NCI-H2171 treated with DMSO at 0.1 percent for 48 hours (cell line): ENCODE measurements at regions not wholly inside any gene's neighbourhood (a gene's known extent, or its start where the extent isn't known, plus 50 kb on each side); places are given as distances from the start of the nearest gene placed in this dataset.
A peak's percentile ranks its signal among the peaks of the same experiment; 100 is the strongest.

Source experiments
- DNase-seq: peaks from one replicate; lab custom pipeline; 2025; lab: John Stamatoyannopoulos, UW

DNA sequence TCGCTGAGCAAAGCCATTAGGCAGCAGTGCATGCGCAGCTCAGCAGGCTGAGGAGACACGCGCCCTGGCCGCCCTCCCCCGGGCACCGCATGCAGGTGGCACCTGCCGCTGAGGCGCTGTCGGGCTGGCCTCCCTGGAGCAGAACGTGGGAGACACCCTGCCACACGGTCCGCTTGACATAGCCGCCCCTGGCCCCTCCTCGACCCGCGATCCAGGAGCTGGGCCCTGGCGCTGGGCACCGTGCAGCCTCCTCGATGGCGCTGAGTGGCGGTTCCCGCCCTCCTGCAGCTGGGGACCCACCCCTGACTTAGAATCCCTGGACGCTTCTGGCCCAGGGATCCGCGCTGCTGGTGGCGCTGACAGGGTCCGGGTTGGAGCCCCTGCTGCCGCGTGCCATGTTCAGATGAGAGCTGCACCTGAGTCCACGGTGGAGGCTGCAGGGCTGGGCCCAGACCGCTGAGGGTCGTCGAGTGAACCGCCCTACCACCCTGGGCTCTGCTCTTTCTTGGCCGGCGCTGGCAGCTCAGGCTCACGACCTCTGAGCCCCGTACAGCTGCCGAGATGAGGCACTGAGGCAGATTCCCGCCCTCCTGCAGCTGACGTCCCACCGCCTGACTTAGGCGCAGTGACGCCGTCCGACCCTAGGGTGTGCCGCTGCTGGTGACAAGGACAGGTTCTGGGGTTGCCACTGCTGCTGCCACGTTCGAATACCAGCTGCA, 116.8 kb downstream of the OR13A1 start:
- no peak for DNase-seq

DNA sequence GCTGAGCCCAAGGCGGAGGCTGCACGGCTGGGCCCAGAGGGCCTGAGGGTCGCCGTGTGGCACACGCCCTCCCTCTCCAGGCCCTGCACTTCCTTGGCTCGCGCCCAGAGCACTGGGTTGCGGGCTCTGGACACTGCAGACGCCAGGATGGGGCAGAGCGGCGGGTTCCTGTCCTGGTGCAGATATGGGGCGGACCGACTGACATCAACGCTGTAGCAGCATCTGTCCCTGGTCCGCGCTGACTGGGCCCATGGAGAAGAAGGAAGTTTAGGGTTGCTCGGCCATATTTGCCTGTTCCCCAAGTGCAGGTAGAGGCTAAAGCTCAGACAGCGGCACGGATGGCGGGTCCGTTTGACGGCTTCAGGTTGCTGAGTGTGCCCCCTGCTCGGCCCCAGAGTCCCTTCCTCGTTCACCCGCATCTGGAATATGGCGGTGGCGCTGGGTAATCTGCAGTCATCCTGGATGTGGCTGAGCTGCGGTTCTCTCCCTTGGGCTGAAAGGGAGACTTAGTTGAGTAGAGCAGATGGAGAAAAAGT, 116.1 kb downstream of the OR13A1 start:
- no peak for DNase-seq

DNA sequence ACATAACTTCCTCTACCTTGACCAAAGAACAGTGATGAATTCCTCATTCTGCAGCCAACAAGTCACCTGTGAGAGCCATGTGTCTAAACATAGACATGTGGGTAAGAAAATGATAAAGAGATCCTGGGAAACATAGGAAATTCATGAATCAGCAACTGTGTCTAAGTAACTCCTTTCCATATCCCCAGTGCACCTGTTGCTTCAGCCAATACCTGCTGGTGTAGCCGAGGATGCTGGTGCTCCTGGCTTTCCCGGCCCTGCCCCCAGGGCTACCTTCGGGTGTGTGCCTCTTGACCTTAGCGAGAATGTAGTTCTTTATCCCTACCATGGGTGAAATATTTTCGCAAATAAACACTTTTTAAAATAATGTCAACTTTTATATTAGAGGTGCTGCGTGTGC, 114.1 kb downstream of the OR13A1 start:
- DNase-seq: no peak

GRCh38 chr10:45202242-45202641, 113.2 kb downstream of the OR13A1 start:
- DNase-seq: no peak

GRCh38 chr10:45204954-45205775, 110.2 kb downstream of the OR13A1 start:
- no peak for DNase-seq

DNA sequence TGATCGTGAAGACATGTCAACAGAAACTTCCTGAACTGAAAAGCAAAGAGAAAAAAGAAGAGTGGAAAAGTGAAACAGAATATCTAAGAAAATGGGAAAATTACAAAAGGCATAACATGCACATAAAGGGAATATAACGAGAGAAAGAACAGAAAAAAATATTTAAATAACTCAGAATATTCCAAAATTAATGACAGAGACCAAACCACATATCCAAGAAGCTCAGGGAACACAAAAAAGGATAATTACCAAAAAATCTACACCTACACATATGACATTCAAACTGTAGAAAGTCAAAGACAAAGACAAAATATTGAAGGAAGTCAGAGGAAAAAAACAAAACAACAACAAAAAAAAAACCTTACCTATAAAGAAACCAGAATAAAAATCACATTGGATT, 105.5 kb downstream of the OR13A1 start:
- DNase-seq: no peak

DNA sequence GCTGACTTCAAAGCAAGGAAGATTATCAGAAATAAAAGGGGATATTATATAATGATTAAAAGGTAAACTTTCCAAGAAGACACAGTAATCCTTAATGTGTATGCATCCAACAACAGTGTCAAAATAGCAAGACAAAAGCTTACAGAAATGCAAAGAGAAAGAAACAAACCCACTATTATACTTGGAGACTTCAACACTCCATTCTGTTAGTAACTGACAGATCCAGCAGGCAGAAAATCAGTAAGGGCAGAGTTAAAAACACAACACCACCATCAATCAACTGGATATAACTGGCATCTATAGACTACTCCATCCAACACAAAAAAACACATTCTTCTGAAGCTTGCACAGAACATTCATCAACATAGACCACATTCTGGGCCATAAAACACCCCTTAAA, 103.8 kb downstream of the OR13A1 start:
- DNase-seq: no peak

DNA sequence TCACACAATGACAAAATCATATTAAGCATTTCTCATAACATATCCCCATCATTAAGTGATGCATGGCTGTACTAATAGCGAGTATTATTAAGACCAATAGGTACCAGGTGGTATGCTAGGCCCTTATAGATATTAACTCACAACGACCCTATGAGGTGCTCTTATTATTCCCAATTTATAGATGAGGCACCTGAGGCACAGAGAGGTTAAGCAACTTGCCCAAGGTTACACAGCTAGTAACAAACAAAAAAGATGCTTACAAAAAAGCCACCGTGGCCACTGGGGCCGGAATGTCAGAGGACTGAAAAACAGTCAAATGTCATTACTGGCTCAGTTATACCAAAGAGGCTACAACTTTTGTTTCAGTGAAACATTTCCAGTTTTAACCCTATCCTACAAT, 96.0 kb downstream of the OR13A1 start:
- DNase-seq: no peak

DNA sequence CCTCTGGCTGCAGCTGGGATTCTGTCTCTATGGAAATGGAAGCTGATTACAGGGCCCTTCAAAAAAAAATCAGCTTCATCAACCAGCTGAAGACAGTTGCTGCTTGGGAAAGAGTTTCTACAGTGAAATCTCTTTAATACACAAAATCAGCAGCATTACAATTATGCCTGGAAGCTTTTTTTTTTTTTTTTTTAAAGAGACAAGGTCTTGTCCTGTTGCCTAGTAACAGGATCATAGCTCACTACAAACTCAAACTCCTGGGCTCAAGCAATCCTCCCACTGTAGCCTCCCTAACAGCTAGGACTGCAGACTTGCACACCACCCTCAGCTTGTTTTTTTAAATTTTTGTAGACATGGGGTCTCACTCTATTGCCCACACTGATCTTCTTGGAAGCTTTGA, 94.5 kb downstream of the OR13A1 start:
- no peak for DNase-seq

- no peak for DNase-seq
Observed at GRCh38 chr10:45224219-45224841, 91.1 kb downstream of the OR13A1 start.

- no peak for DNase-seq
Observed at GRCh38 chr10:45227042-45227441, 88.4 kb downstream of the OR13A1 start.

DNA sequence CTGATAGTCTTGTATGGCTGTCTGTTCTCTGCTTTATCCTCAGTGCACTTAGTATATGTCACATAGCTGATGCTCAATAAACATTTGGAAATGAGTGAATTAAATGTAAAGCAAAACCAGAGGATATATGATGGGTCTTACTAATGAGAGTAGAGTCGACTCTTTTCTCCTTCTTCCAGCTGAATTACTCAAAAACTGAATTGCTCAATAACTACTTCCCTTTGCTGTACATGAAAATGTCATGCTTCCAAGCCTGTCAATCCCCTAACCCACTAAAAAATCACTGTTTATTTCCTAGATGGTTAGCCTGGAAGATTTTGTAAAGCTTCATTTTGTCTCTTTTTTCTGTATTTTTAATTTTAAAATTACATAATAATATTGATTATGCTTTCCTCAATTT, 88.0 kb downstream of the OR13A1 start:
- no peak for DNase-seq

DNA sequence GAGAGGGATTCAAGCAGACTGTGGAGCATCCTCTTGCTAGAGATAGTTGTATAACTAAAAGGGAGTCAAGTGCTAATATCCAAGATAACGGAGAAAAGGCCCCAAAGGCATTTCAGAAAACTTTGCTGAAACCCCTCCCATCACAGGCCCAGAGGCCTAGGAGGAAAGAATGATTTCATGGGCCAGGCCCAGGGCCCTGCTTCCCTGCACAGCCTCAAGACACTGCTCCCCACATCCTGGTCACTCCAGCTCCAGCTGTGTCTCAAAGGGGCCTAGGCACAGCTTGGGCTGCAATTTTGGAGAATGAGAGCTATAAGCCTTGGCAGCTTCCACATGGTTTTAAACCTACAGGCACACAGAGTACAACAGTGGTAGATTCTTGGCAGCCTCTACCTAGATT, 85.6 kb downstream of the OR13A1 start:
- DNase-seq: no peak

- peak; percentile 62 for DNase-seq
Observed at GRCh38 chr10:45235260-45235769, 80.1 kb downstream of the OR13A1 start.

GRCh38 chr10:45235798-45236220, 79.6 kb downstream of the OR13A1 start:
- no peak for DNase-seq

GRCh38 chr10:45238896-45239295, 76.5 kb downstream of the OR13A1 start:
- DNase-seq: no peak

- DNase-seq: no peak
Observed at GRCh38 chr10:45239642-45240041, 75.8 kb downstream of the OR13A1 start.

GRCh38 chr10:45241865-45242520, 73.4 kb downstream of the OR13A1 start:
- no peak for DNase-seq

- DNase-seq: no peak
Observed at GRCh38 chr10:45243261-45243660, 72.1 kb downstream of the OR13A1 start.

DNA sequence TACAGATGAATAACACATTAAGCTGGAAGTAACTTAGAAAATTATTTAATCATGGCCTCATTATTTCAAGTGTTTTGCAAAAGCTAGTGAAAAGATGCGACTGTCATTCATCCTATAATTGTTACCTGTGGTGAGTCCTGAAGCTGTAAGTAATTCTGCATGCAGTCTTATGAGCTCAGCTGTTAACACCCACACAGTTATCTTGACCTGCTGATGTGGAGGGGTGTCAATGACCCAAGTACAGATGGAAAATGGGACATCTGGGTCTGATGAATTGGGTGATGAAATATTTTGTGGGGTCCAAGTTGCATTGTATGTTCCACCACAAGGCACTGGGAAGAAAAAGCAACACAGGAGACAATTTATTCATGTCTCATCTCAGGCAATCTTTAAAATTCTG, 68.9 kb downstream of the OR13A1 start:
- no peak for DNase-seq

GRCh38 chr10:45249978-45250693, 65.3 kb downstream of the OR13A1 start:
- peak; percentile 55 for DNase-seq
